Prostate gland (tissue), 2 donors: ENCODE measurements at regions not wholly inside any gene's neighbourhood (a gene's known extent, or its start where the extent isn't known, plus 50 kb on each side); places are given as distances from the start of the nearest gene placed in this dataset.
"Not testable (repeated sequence)": the region's sequence is repeated elsewhere in the genome, so short reads cannot be mapped to it uniquely, and the experiment has no call there.

Experiments
- CTCF ChIP-seq, 4 experiments: fragments of 200-600 bp in 2 of 4; fragments of 450-650 bp in 2 of 4; sonication (generic) in 2 of 4; IDR thresholded peaks; 1 replicate in 3 of 4; 2 replicates in 1 of 4; pipeline ENCODE4 v1.5.1; 2016 to 2019; ENCODE audit warnings: antibody characterized with exemption in 4 of 4, mild to moderate bottlenecking in 2 of 4, moderate library complexity in 2 of 4
- POLR2A ChIP-seq: fragments of 450-650 bp; IDR thresholded peaks from one replicate; pipeline ENCODE4 v1.6.1; 2016; ENCODE audit warnings: antibody characterized with exemption, mild to moderate bottlenecking

- not testable (repeated sequence) for TF ChIP-seq CTCF (IDR thresholded peaks at IDR 0.05); POLR2A
Measured at GRCh38 chr7:39768439-39768838, 145.1 kb downstream of the RALA start.
